ENCODE measurements at regions not wholly inside any gene's neighbourhood (a gene's known extent, or its start where the extent isn't known, plus 50 kb on each side); places are given as distances from the start of the nearest gene placed in this dataset.

DNA sequence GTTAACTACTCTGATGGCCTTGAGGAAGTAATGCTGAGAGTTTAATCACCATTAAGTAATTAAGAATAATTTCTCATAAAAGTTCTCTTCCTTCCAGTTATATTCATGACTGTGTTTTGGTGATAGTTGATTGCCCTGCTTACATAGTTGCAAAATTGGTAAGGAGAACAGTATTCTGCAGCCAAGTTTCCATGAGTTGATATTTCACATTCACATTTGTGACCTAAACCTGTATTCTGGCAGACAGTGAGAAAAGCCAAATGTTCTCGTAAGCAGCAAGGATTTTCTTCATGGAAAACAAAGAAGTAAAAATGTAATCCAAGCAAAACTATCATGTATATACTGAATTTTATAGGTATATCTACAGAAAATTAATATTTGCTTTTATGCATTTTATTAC is 187.8 kb upstream of the NUDT6 start:
- peaks cover 9% of the 10 kb centered on the region for H3K4me1 ChIP-seq (ENCODE audit: insufficient read depth, low read length, poor library complexity, severe bottlenecking)
- BruUV-seq (replicated peaks) = no TSS peak
- no peak overlapping the region for H3K4me3 ChIP-seq (ENCODE audit: low read depth, low read length, poor library complexity, severe bottlenecking)
- H3K27ac ChIP-seq (ENCODE audit: low read depth, low read length, poor library complexity, severe bottlenecking) = no peak overlapping the region
- intact Hi-C loops (cut with micrococcal nuclease; ENCODE audit: unreplicated experiment) = no loop called here
- CTCF ChIA-PET = no interaction called here
- POLR2A ChIA-PET (ENCODE audit: low non-redundant PET) = no interaction called here
- H3K9me3 ChIP-seq (ENCODE audit: low read depth, low read length, poor library complexity, severe bottlenecking) = no peaks in the 10 kb centered on the region
- TF ChIP-seq EZH2 (IDR thresholded peaks at IDR 0.05; ENCODE audit: borderline replicate concordance, low read depth, low read length, poor library complexity, severe bottlenecking) = no peak
- TF ChIP-seq, protein P1, sequence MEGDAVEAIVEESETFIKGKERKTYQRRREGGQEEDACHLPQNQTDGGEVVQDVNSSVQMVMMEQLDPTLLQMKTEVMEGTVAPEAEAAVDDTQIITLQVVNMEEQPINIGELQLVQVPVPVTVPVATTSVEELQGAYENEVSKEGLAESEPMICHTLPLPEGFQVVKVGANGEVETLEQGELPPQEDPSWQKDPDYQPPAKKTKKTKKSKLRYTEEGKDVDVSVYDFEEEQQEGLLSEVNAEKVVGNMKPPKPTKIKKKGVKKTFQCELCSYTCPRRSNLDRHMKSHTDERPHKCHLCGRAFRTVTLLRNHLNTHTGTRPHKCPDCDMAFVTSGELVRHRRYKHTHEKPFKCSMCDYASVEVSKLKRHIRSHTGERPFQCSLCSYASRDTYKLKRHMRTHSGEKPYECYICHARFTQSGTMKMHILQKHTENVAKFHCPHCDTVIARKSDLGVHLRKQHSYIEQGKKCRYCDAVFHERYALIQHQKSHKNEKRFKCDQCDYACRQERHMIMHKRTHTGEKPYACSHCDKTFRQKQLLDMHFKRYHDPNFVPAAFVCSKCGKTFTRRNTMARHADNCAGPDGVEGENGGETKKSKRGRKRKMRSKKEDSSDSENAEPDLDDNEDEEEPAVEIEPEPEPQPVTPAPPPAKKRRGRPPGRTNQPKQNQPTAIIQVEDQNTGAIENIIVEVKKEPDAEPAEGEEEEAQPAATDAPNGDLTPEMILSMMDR (conservative IDR thresholded peaks at IDR 0.05; ENCODE audit: low read depth, low read length) = no peak
- no peaks in the 10 kb centered on the region for H3K36me3 ChIP-seq (ENCODE audit: insufficient read depth, low read length, poor library complexity, severe bottlenecking)
- DNase-seq (ENCODE audit: low spot score) = no peak
- no peaks in the 10 kb centered on the region for H3K27me3 ChIP-seq (replicated peaks; ENCODE audit: insufficient read depth, low read depth, low read length, poor library complexity)

GRCh38 chr4:123110685-123111084 is 188.3 kb upstream of the NUDT6 start:
- H3K4me3 ChIP-seq (ENCODE audit: low read depth, low read length, poor library complexity, severe bottlenecking) = no peak overlapping the region
- no peak for DNase-seq (ENCODE audit: low spot score)
- H3K9me3 ChIP-seq (ENCODE audit: low read depth, low read length, poor library complexity, severe bottlenecking) = no peaks in the 10 kb centered on the region
- BruUV-seq (replicated peaks) = no TSS peak
- intact Hi-C loops (cut with micrococcal nuclease; ENCODE audit: unreplicated experiment) = no loop called here
- H3K27ac ChIP-seq (ENCODE audit: low read depth, low read length, poor library complexity, severe bottlenecking) = no peak overlapping the region
- TF ChIP-seq, protein P1 (conservative IDR thresholded peaks at IDR 0.05; ENCODE audit: low read depth, low read length) = no peak
- TF ChIP-seq EZH2 (IDR thresholded peaks at IDR 0.05; ENCODE audit: borderline replicate concordance, low read depth, low read length, poor library complexity, severe bottlenecking) = no peak
- ChIA-PET CTCF (no interaction called here), POLR2A (ENCODE audit: low non-redundant PET) (no interaction called here)
- H3K36me3 ChIP-seq (ENCODE audit: insufficient read depth, low read length, poor library complexity, severe bottlenecking) = no peaks in the 10 kb centered on the region
- H3K4me1 ChIP-seq (ENCODE audit: insufficient read depth, low read length, poor library complexity, severe bottlenecking) = peaks cover 4% of the 10 kb centered on the region
- no peaks in the 10 kb centered on the region for H3K27me3 ChIP-seq (replicated peaks; ENCODE audit: insufficient read depth, low read depth, low read length, poor library complexity)

GRCh38 chr4:123113155-123113554 is 190.8 kb upstream of the NUDT6 start:
- H3K27me3 ChIP-seq (replicated peaks; ENCODE audit: insufficient read depth, low read depth, low read length, poor library complexity) = no peaks in the 10 kb centered on the region
- BruUV-seq (replicated peaks) = no TSS peak
- DNase-seq (ENCODE audit: low spot score) = no peak
- TF ChIP-seq EZH2 (IDR thresholded peaks at IDR 0.05; ENCODE audit: borderline replicate concordance, low read depth, low read length, poor library complexity, severe bottlenecking) = no peak
- TF ChIP-seq, protein P1 (conservative IDR thresholded peaks at IDR 0.05; ENCODE audit: low read depth, low read length) = no peak
- H3K4me3 ChIP-seq (ENCODE audit: low read depth, low read length, poor library complexity, severe bottlenecking) = no peak overlapping the region
- no peak overlapping the region for H3K27ac ChIP-seq (ENCODE audit: low read depth, low read length, poor library complexity, severe bottlenecking)
- POLR2A ChIA-PET (ENCODE audit: low non-redundant PET) = no interaction called here
- CTCF ChIA-PET = interaction anchor here (0.6 kb wide), 1 partner anchor 11 kb away, joined by 3 read pairs; no protein-coding TSS in a partner anchor
- peaks cover 4% of the 10 kb centered on the region for H3K4me1 ChIP-seq (ENCODE audit: insufficient read depth, low read length, poor library complexity, severe bottlenecking)
- no peaks in the 10 kb centered on the region for H3K9me3 ChIP-seq (ENCODE audit: low read depth, low read length, poor library complexity, severe bottlenecking)
- intact Hi-C loops (cut with micrococcal nuclease; ENCODE audit: unreplicated experiment) = no loop called here
- no peaks in the 10 kb centered on the region for H3K36me3 ChIP-seq (ENCODE audit: insufficient read depth, low read length, poor library complexity, severe bottlenecking)

Data from A673 (cell line).